Neutrophil (primary cell): ENCODE measurements at regions not wholly inside any gene's neighbourhood (a gene's known extent, or its start where the extent isn't known, plus 50 kb on each side); places are given as distances from the start of the nearest gene placed in this dataset.

Experiments
- H3K27ac ChIP-seq: fragments of 200-600 bp; sonication (generic); 2 replicates; pipeline ENCODE4 v1.5.1; 2016; ENCODE audit warnings: mild to moderate bottlenecking, moderate library complexity
- H3K27me3 ChIP-seq: fragments of 200-600 bp; sonication (generic); 2 replicates; pipeline ENCODE4 v1.6.0; 2016; ENCODE audit warnings: mild to moderate bottlenecking
- H3K36me3 ChIP-seq: fragments of 200-600 bp; sonication (generic); 2 replicates; pipeline ENCODE4 v1.5.1; 2017
- H3K4me1 ChIP-seq, 2 experiments: fragments of 200-600 bp in 1 of 2; sonication (generic) in 1 of 2; 1 replicate in 1 of 2; 2 replicates in 1 of 2; pipeline versions ENCODE4 v1.5.1 to v1.6.1; 2013 to 2016; ENCODE audit warnings: low read depth in 1 of 2, low read length in 1 of 2, mild to moderate bottlenecking in 1 of 2, moderate library complexity in 1 of 2; ENCODE audit not compliant: control insufficient read depth in 1 of 2, insufficient read depth in 1 of 2
- H3K4me3 ChIP-seq, 2 experiments: fragments of 200-600 bp in 1 of 2; sonication (generic) in 1 of 2; 1 replicate in 1 of 2; 2 replicates in 1 of 2; pipeline ENCODE4 v1.5.1; 2013 to 2016; ENCODE audit warnings: low read depth in 1 of 2, low read length in 1 of 2, mild to moderate bottlenecking in 1 of 2, moderate library complexity in 1 of 2
- H3K9me3 ChIP-seq: fragments of 200-600 bp; sonication (generic); 2 replicates; pipeline ENCODE4 v1.5.1; 2016
- TF ChIP-seq, protein P1 (sequence below): fragments of 200-600 bp; sonication (generic); IDR thresholded peaks from 2 replicates; pipeline ENCODE4 v1.5.1; 2016; ENCODE audit warnings: antibody characterized with exemption

- TF ChIP-seq, protein P1, sequence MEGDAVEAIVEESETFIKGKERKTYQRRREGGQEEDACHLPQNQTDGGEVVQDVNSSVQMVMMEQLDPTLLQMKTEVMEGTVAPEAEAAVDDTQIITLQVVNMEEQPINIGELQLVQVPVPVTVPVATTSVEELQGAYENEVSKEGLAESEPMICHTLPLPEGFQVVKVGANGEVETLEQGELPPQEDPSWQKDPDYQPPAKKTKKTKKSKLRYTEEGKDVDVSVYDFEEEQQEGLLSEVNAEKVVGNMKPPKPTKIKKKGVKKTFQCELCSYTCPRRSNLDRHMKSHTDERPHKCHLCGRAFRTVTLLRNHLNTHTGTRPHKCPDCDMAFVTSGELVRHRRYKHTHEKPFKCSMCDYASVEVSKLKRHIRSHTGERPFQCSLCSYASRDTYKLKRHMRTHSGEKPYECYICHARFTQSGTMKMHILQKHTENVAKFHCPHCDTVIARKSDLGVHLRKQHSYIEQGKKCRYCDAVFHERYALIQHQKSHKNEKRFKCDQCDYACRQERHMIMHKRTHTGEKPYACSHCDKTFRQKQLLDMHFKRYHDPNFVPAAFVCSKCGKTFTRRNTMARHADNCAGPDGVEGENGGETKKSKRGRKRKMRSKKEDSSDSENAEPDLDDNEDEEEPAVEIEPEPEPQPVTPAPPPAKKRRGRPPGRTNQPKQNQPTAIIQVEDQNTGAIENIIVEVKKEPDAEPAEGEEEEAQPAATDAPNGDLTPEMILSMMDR, result no peak
- Histone ChIP-seq H3K4me3 (no peak overlapping the region), H3K4me1 (no peaks in the 10 kb centered on the region), H3K9me3 (no peaks in the 10 kb centered on the region), H3K27ac (no peak overlapping the region), H3K27me3 (no peaks in the 10 kb centered on the region), H3K36me3 (no peaks in the 10 kb centered on the region)
Measured at GRCh38 chr13:55234311-55234710, 1906.4 kb upstream of the PRR20A start.

DNA sequence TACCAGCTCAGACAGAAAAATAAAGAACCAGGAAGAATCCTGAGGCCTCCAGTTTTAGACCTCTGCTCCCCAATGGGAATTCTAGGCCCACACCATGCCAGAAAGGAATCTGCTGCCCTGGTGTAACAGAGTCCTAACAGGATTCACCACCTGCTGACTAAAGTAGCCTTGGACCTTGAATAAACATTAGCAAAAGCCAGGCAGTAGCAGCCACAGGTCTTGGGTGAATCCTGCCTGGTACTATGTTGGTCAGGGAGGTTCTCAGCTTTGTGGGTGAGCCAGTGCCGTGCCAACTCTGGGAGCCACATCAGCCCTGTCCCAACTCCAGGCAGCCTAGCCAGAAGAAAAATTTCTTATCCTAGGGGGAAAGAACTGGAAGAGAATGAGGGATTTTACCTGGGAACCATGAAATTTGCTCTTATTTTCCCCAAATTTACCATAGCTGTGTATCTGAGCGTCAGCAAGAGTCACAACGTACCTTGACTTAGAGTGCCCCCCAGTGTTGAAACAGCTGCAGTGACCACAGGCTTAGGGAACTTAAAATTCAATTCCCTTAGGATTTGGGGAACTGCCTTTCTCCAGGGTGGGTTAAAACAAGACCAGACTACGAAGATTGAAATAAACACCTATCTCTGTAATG is 1895.6 kb upstream of the PRR20A start:
- no peaks in the 10 kb centered on the region for H3K4me1 ChIP-seq
- H3K27ac ChIP-seq, result no peak overlapping the region
- no peaks in the 10 kb centered on the region for H3K9me3 ChIP-seq
- H3K36me3 ChIP-seq, result no peaks in the 10 kb centered on the region
- H3K4me3 ChIP-seq, result no peak overlapping the region
- H3K27me3 ChIP-seq, result no peaks in the 10 kb centered on the region
- TF ChIP-seq, protein P1, result no peak

DNA sequence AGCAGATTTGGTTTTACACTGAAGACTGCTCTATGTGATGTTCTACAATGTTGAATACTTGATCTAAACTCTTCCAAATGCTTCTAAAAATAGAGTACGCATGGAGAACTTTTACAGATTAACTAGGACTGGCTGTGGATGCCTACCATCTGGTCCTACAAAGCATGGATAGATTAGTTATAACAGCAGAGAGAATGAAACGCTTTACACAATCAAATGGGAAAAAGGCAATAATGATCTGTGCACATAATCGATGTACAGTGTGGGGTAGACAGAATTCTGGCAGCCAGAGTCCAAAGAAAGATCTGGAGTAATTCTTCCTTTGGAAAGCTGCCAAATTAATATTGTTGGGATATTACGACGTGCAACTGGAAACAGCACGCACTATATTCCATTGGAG is 1885.5 kb upstream of the PRR20A start:
- H3K36me3 ChIP-seq, result no peaks in the 10 kb centered on the region
- TF ChIP-seq, protein P1, result no peak

GRCh38 chr13:55263045-55263444 is 1877.7 kb upstream of the PRR20A start:
- Histone ChIP-seq H3K36me3 (no peaks in the 10 kb centered on the region), H3K4me3 (no peak overlapping the region), H3K27me3 (no peaks in the 10 kb centered on the region), H3K9me3 (no peaks in the 10 kb centered on the region), H3K27ac (no peak overlapping the region), H3K4me1 (no peaks in the 10 kb centered on the region)
- TF ChIP-seq, protein P1, result no peak

More for the DNA sequence above, 1885.5 kb upstream of the PRR20A start:
- H3K4me3 ChIP-seq, result no peak overlapping the region
- no peaks in the 10 kb centered on the region for H3K27me3 ChIP-seq
- no peaks in the 10 kb centered on the region for H3K4me1 ChIP-seq
- H3K9me3 ChIP-seq, result no peaks in the 10 kb centered on the region
- H3K27ac ChIP-seq, result no peak overlapping the region

DNA sequence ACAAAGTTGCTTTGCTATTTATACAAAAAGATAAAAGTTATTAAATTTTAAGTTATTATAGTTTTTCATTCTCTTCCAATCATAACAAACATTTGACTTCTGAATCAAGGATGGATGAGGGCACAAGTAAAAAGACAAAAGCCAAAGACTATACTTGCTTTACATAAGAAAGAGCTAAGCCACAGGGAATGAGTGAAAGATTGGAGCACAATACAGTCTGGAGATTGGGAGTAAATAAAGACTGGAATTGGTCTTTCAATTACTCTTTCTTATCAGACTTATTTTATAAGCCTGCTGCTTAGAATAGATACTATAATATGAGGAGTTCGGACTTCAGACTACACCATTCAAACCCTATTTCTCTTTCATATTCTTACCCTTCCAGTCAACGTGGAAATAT is 1874.1 kb upstream of the PRR20A start:
- no peaks in the 10 kb centered on the region for H3K27me3 ChIP-seq
- H3K36me3 ChIP-seq, result no peaks in the 10 kb centered on the region
- H3K4me1 ChIP-seq, result no peaks in the 10 kb centered on the region
- TF ChIP-seq, protein P1, result no peak
- H3K9me3 ChIP-seq, result no peaks in the 10 kb centered on the region
- H3K27ac ChIP-seq, result no peak overlapping the region
- H3K4me3 ChIP-seq, result no peak overlapping the region
